GM13977 (cell line): ENCODE measurements at regions not wholly inside any gene's neighbourhood (a gene's known extent, or its start where the extent isn't known, plus 50 kb on each side); places are given as distances from the start of the nearest gene placed in this dataset.

Experiments
- DNase-seq: peaks from one replicate; pipeline ENCODE4 v3.0.0; 2012; ENCODE audit warnings: low spot score
- CTCF ChIP-seq: IDR thresholded peaks from 2 replicates; pipeline ENCODE4 v1.5.1; 2012; ENCODE audit warnings: mild to moderate bottlenecking, control low read depth; ENCODE audit not compliant: insufficient read depth; ENCODE audit errors: extremely low read depth, missing control alignments
- in situ Hi-C: fragments of 300-500 bp; cut with MboI; formaldehyde crosslinking; loops from one replicate; pipeline ENCODE4 v1.12.0; 2022; ENCODE audit warnings: low sequenced_read_pairs, low pct_unique_long_range_greater_than_20kb, mixed read lengths, inconsistent platforms; ENCODE audit not compliant: unreplicated experiment

- TF ChIP-seq CTCF, result no peak
- DNase-seq, result no peak
- in situ Hi-C loops, result loop anchor here (10.0 kb wide), 2 partner anchors 88 to 172 kb away; no protein-coding TSS in a partner anchor
These were observed 52.0 kb upstream of the RYK start for GRCh38 chr3:134302674-134303073.

DNA sequence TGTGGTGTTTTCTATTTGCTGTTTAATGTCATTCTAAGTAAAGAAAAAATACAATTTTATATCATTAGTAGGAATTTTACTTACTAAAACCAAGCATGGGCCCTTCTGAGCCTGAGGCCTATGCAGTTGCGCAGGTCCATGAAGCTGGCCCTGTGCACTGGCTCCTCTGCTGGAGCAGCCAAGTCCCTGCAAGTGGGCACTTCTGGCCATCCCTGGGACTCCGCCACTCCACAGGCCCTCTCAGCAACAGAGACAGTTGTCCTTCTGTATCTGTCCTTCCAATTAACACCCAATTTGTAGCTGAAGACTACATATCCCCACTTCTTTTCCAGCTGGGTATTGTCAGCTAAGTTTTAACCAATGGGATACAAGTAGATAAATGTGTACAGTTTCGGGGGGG is 49.9 kb upstream of the RYK start:
- no peak for TF ChIP-seq CTCF
- in situ Hi-C loops, result loop anchor here (10.0 kb wide), 2 partner anchors 86 to 174 kb away; no protein-coding TSS in a partner anchor
- DNase-seq, result no peak
